GM12801 (cell line): ENCODE measurements at regions not wholly inside any gene's neighbourhood (a gene's known extent, or its start where the extent isn't known, plus 50 kb on each side); places are given as distances from the start of the nearest gene placed in this dataset.

Source experiments
- TF ChIP-seq, protein P1 (sequence below): IDR thresholded peaks from one replicate; pipeline ENCODE4 v1.5.1; 2011; ENCODE audit warnings: control low read depth; ENCODE audit not compliant: insufficient read length; ENCODE audit errors: extremely low read depth

- TF ChIP-seq, protein P1, sequence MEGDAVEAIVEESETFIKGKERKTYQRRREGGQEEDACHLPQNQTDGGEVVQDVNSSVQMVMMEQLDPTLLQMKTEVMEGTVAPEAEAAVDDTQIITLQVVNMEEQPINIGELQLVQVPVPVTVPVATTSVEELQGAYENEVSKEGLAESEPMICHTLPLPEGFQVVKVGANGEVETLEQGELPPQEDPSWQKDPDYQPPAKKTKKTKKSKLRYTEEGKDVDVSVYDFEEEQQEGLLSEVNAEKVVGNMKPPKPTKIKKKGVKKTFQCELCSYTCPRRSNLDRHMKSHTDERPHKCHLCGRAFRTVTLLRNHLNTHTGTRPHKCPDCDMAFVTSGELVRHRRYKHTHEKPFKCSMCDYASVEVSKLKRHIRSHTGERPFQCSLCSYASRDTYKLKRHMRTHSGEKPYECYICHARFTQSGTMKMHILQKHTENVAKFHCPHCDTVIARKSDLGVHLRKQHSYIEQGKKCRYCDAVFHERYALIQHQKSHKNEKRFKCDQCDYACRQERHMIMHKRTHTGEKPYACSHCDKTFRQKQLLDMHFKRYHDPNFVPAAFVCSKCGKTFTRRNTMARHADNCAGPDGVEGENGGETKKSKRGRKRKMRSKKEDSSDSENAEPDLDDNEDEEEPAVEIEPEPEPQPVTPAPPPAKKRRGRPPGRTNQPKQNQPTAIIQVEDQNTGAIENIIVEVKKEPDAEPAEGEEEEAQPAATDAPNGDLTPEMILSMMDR, result no peak
These were observed 328.8 kb upstream of the PHF14 start for GRCh38 chr7:10644849-10645248.

GRCh38 chr7:10646194-10646593, 327.5 kb upstream of the PHF14 start:
- TF ChIP-seq, protein P1, result no peak

DNA sequence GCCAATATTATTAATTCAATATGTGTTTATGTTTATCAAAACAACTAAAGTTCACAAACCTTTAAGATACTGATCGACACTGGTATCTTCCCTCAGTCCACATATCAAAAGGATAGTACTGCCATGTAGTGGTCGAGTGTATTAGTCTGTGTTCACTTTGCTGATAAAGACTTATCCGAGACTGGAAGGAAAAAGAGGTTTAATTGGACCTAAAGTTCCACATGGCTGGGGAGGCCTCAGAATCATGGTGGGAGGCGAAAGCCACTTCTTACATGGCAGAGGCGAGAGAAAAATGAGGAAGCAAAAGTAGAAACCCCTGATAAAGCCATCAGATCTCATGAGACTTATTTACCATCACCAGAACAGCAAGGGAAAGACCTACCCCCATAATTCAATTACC, 325.4 kb upstream of the PHF14 start:
- TF ChIP-seq, protein P1, result no peak

- TF ChIP-seq, protein P1, result no peak
These were observed 318.6 kb upstream of the PHF14 start for GRCh38 chr7:10655031-10655430.

GRCh38 chr7:10657201-10657600, 316.5 kb upstream of the PHF14 start:
- TF ChIP-seq, protein P1, result no peak

- TF ChIP-seq, protein P1, result no peak
These were observed 315.8 kb upstream of the PHF14 start for GRCh38 chr7:10657837-10658236.

DNA sequence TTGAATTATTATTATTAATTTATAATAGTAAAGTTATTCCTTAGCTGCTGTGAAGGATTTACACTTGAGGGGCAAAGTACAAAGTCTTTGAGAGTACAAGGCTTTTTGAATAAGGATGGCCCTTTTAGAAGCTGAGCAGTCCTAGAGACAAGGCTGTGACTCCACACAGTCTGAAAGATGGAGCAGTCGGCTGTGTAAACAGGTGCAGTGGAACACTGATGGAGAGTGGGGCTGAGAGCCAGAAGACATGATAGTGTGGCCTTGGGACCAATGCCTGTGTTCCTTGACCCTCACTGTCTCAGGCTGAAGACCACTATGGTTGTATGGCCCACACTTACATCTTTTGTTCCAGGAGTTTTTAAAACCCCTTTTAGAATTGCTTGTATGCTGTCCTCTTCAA, 311.2 kb upstream of the PHF14 start:
- TF ChIP-seq, protein P1, result no peak
